Osteocyte (in vitro differentiated cells): ENCODE measurements at regions not wholly inside any gene's neighbourhood (a gene's known extent, or its start where the extent isn't known, plus 50 kb on each side); places are given as distances from the start of the nearest gene placed in this dataset.

Source experiments
- DNase-seq: peaks from one replicate; pipeline ENCODE4 v3.0.0; 2021; ENCODE audit warnings: mixed read lengths; ENCODE audit not compliant: unreplicated experiment; ENCODE audit errors: extremely low spot score
- H3K27ac Mint-ChIP-seq: one replicate; pipeline ENCODE4 v1.8.0; 2021; ENCODE audit warnings: mild to moderate bottlenecking, mixed read lengths; ENCODE audit not compliant: unreplicated experiment
- H3K27me3 Mint-ChIP-seq: one replicate; pipeline ENCODE4 v1.8.0; 2021; ENCODE audit warnings: mixed read lengths; ENCODE audit not compliant: unreplicated experiment
- H3K36me3 Mint-ChIP-seq: one replicate; pipeline ENCODE4 v1.8.0; 2021; ENCODE audit warnings: mixed read lengths; ENCODE audit not compliant: unreplicated experiment
- H3K4me1 Mint-ChIP-seq: one replicate; pipeline ENCODE4 v1.8.0; 2021; ENCODE audit warnings: mixed read lengths; ENCODE audit not compliant: unreplicated experiment
- H3K4me3 Mint-ChIP-seq: one replicate; pipeline ENCODE4 v1.8.0; 2021; ENCODE audit warnings: mild to moderate bottlenecking, moderate library complexity, mixed read lengths; ENCODE audit not compliant: unreplicated experiment
- H3K9me3 Mint-ChIP-seq: one replicate; pipeline ENCODE4 v1.8.0; 2021; ENCODE audit warnings: mixed read lengths; ENCODE audit not compliant: unreplicated experiment
- TF ChIP-seq, protein P1 (sequence below): fragments of 200-600 bp; sonication (generic); IDR thresholded peaks from 2 replicates; pipeline ENCODE4 v1.5.0; 2021; ENCODE audit warnings: antibody characterized with exemption, mild to moderate bottlenecking, moderate library complexity

DNA sequence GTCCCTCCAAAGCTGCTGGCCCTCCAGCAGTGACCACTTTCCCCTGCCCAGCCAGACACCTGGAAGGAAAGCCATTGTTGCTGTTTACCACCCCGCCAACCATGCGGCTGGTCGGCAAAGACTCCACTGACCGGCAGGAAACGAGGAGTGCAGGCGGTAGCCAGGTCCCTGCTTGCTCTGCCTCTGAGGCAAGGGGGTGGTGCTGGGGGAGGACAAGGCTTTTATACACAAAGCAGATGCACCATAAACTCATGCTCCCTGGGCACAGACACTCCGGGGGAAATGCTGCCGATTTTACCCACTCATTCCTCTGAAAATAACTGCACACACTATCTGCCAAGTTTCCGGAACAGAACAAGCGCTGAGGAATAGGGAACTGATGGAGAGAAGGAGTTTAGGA lies 62.8 kb upstream of the GRIN2A start:
- Mint-ChIP-seq H3K9me3 (no peaks in the 10 kb centered on the region), H3K4me1 (no peaks in the 10 kb centered on the region), H3K4me3 (no peak overlapping the region), H3K36me3 (no peaks in the 10 kb centered on the region), H3K27ac (no peak overlapping the region), H3K27me3 (no peaks in the 10 kb centered on the region)
- no peak for DNase-seq
- TF ChIP-seq, protein P1, sequence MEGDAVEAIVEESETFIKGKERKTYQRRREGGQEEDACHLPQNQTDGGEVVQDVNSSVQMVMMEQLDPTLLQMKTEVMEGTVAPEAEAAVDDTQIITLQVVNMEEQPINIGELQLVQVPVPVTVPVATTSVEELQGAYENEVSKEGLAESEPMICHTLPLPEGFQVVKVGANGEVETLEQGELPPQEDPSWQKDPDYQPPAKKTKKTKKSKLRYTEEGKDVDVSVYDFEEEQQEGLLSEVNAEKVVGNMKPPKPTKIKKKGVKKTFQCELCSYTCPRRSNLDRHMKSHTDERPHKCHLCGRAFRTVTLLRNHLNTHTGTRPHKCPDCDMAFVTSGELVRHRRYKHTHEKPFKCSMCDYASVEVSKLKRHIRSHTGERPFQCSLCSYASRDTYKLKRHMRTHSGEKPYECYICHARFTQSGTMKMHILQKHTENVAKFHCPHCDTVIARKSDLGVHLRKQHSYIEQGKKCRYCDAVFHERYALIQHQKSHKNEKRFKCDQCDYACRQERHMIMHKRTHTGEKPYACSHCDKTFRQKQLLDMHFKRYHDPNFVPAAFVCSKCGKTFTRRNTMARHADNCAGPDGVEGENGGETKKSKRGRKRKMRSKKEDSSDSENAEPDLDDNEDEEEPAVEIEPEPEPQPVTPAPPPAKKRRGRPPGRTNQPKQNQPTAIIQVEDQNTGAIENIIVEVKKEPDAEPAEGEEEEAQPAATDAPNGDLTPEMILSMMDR, result no peak

DNA sequence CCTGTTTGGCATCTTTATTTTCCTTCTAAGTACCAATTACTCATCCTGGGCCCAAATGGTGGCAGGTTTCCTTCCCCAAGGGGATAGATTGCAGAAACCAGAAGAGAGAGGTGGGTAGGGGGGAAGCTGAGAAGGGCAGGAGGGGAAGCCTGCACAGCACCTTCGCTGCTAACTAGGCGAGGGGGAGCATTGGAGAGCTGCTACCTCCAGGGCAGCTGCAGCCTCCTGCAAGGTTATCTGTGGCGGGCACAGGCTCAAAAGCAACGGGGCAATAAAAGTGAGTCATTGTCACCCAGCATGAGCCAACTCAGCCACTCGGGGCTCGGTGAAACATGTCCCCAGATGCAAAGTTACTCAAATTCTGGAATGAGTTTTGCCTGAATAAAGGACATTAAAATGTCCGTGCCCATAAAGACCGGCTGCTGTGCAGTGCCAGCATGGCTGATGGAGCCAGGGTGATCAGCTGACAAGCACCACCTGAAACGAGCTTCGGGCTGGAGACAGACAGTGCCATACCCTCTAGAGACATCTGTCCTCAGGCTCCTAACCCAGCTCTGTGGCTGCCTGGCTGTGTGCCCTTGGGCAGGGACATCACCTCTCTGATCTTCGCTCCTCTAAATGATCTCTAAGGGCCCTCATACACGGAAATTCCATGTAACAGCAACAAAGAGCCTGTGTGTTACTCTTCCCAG lies 68.1 kb upstream of the GRIN2A start:
- no peaks in the 10 kb centered on the region for H3K9me3 Mint-ChIP-seq
- no peaks in the 10 kb centered on the region for H3K4me1 Mint-ChIP-seq
- no peak for DNase-seq
- H3K27ac Mint-ChIP-seq, result no peak overlapping the region
- no peaks in the 10 kb centered on the region for H3K27me3 Mint-ChIP-seq
- TF ChIP-seq, protein P1, result no peak
- H3K36me3 Mint-ChIP-seq, result no peaks in the 10 kb centered on the region
- no peak overlapping the region for H3K4me3 Mint-ChIP-seq

DNA sequence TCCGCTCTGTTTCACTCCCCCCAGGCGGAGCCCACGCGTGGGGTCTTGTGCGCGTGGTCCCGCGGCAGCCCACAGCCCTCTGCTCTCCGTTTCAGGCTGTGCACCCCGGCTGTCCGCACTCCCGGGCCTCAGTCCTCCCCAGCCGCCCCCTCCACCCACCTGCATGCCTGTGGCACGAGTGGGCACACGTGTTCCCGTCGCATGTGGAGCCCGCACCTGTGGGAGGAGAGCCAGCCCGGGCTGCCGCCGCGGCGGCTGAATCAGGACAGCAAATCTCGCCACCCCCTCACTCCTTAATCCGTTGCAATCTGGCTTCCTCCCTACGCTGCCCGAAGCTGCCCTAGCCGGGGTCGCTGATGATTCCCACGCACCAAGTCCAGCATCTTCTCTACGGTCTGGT lies 69.9 kb upstream of the GRIN2A start:
- TF ChIP-seq, protein P1, result no peak
- no peaks in the 10 kb centered on the region for H3K36me3 Mint-ChIP-seq
- no peak for DNase-seq
- H3K27ac Mint-ChIP-seq, result no peak overlapping the region
- H3K4me1 Mint-ChIP-seq, result no peaks in the 10 kb centered on the region
- H3K9me3 Mint-ChIP-seq, result no peaks in the 10 kb centered on the region
- no peaks in the 10 kb centered on the region for H3K27me3 Mint-ChIP-seq
- H3K4me3 Mint-ChIP-seq, result no peak overlapping the region

DNA sequence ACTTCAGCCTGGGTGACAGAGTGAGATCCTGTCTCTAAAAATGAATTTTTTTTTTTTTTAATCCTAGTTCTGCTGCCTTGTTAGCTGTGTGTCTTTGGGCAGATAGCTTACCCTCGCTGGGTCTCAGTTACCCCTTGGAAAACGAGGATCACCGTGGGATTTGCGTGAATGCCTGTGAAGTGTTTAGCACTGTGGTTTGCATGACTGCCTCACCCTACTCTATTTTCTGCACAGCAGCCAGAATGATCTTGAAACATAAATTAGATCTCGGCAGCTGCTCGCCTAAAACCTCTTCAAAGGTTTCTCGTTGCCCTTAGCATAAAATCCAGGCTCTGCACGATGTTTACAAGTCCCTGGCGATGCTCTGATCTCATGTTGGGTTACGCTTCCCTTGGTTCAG lies 71.2 kb upstream of the GRIN2A start:
- Mint-ChIP-seq H3K4me1 (no peaks in the 10 kb centered on the region), H3K27ac (no peak overlapping the region), H3K4me3 (no peak overlapping the region), H3K9me3 (no peaks in the 10 kb centered on the region), H3K27me3 (no peaks in the 10 kb centered on the region), H3K36me3 (no peaks in the 10 kb centered on the region)
- TF ChIP-seq, protein P1, result no peak
- DNase-seq, result no peak

DNA sequence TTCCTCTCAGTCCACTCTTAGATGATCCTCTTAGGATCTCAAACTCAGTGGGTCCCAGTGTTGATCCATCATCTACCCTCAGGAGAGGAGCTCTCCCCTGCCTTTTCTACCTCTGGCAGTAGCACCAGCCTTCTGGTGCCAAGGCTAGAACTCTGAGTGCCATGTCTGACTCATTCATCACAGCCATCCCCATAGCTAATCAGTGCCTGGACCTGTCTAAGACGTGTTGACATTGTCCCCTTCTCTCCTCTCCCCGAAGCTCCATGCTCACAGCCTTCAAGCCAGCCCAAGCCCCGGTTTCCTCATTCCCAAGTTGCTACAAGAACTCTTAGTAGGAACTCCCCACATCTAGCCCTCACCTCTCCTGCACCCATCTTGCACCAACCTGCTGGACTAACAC lies 73.5 kb upstream of the GRIN2A start:
- Mint-ChIP-seq H3K27me3 (no peaks in the 10 kb centered on the region), H3K36me3 (no peaks in the 10 kb centered on the region), H3K9me3 (no peaks in the 10 kb centered on the region), H3K27ac (no peak overlapping the region), H3K4me3 (no peak overlapping the region), H3K4me1 (no peaks in the 10 kb centered on the region)
- TF ChIP-seq, protein P1, result no peak
- DNase-seq, result no peak
